Naive thymus-derived CD8-positive, alpha-beta T cell (primary cell): ENCODE measurements at regions not wholly inside any gene's neighbourhood (a gene's known extent, or its start where the extent isn't known, plus 50 kb on each side); places are given as distances from the start of the nearest gene placed in this dataset.

Experiments
- ATAC-seq, 2 donors: fragments of 150-1000 bp; cut with Tn5 transposase in 1 of 2; sonication (Bioruptor Pico), chemical (Tn5 transposase) in 1 of 2; 1 replicate in 1 of 2; 2 replicates in 1 of 2; pipeline ENCODE4 v1.10.0; 2021; ENCODE audit warnings: mild to moderate bottlenecking in 2 of 2, moderate library complexity in 2 of 2
- POLR2A ChIA-PET: fragments of 350-600 bp; sonication (Branson Sonifier 250); formaldehyde crosslinking; loops from one replicate; lab custom pipeline; 2021; ENCODE audit warnings: antibody characterized with exemption; lab: Charles Lee
- DNase-seq, 10 donors: peaks; one replicate each; pipeline versions ENCODE4 v3.0.0 to v3.0.0-alpha.2; 2020 to 2022
- H3K27ac Mint-ChIP-seq, 10 donors: one replicate each; pipeline ENCODE4 v1.8.0; 2020 to 2022; ENCODE audit warnings: mild to moderate bottlenecking in 10 of 10, mixed read lengths in 10 of 10, moderate library complexity in 4 of 10, inconsistent platforms in 1 of 10
- H3K27me3 Mint-ChIP-seq, 5 donors: one replicate each; pipeline ENCODE4 v1.8.0; 2021 to 2022; ENCODE audit warnings: mixed read lengths in 5 of 5
- H3K36me3 Mint-ChIP-seq, 3 donors: one replicate each; pipeline ENCODE4 v1.8.0; 2020 to 2022; ENCODE audit warnings: mixed read lengths in 3 of 3, mild to moderate bottlenecking in 2 of 3, inconsistent platforms in 1 of 3
- H3K4me1 Mint-ChIP-seq, 4 donors: one replicate each; pipeline ENCODE4 v1.8.0; 2021 to 2022; ENCODE audit warnings: mixed read lengths in 4 of 4
- H3K4me3 Mint-ChIP-seq, 10 donors: one replicate each; pipeline ENCODE4 v1.8.0; 2020 to 2022; ENCODE audit warnings: mild to moderate bottlenecking in 10 of 10, mixed read lengths in 10 of 10, moderate library complexity in 6 of 10, inconsistent platforms in 1 of 10
- H3K9me3 Mint-ChIP-seq, 9 donors: one replicate each; pipeline ENCODE4 v1.8.0; 2020 to 2022; ENCODE audit warnings: mixed read lengths in 9 of 9, mild to moderate bottlenecking in 3 of 9, inconsistent platforms in 1 of 9, moderate library complexity in 1 of 9

DNA sequence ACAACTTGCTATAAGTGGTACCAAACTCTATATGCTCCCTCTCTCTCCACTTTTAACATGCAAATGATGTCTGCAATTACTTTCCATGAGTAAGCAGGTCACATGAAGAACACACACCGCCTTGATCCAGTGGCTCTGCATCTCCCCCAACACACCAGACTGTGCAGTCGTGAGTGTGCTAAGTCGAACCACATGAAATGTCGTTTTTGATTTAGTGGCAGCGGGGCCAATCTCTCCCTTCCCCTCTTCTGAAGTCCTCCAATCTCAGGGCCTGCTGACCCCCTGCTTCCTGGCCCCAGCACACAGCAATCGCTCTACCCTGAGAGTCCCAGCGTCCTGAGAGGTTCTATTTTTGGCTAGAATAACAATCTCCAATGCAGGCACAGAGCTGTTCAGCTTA is 312.5 kb downstream of the SHQ1 start:
- POLR2A ChIA-PET = no interaction called here
- Mint-ChIP-seq H3K36me3 (no peaks in the 10 kb centered on the region), H3K4me3 (no peak overlapping the region), H3K9me3 (peaks cover 0 to 2% (median 0%) of the 10 kb centered on the region in 9 donors), H3K4me1 (peaks cover 5 to 15% (median 7%) of the 10 kb centered on the region in 4 donors), H3K27ac (peak overlapping the region in 3 of 10 donors; percentile 7 to 72 (median 61)), H3K27me3 (peaks cover 3 to 17% (median 6%) of the 10 kb centered on the region in 5 donors)
- DNase-seq = no peak
- no peak for ATAC-seq

DNA sequence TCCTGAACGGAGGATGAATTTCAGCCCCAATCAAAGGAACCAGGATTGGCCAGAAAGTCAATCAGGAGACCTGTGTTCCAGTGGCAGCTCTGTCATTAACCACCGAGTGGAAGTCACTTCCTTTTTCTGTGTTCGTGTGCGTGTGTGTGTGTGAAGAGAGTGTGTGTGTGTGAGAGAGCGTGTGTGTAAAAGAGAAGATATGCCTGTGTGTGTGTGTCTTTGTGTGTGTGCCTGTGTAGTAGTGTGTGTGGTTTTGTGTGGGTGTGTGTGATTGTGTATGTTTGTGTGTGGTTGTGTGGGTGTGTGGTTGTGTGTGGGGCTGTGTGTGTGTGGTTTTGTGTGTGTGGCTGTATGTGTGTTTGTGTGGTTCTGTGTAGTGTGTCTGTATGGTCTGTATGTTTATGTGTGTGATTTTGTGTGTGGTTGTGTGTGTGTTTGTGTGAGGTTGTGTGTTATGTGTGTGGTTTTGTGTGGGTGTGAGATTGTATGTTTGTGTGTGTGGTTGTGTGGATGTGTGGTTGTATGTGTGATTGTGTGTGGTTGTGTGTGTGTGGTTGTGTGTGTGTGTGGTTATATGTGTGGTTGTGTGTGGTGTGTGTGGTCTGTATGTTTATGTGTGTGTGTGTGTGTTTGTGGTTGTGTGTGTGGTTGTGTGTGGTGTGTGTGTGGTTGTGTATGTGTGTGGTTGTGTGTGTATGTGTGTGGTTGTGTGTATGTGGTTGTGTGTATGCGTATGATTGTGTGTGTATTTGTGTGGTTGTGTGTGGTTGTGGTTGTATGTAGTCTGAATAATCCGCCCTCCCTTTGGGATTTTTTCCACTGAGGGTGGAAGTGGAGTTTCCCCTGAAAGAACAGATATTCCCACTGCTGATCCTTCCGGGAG is 314.4 kb downstream of the SHQ1 start:
- POLR2A ChIA-PET = no interaction called here
- Mint-ChIP-seq H3K27me3 (peaks cover 3 to 17% (median 5%) of the 10 kb centered on the region in 5 donors), H3K27ac (peak overlapping the region in 1 of 10 donors; percentile 39), H3K4me1 (peaks cover 5 to 12% (median 7%) of the 10 kb centered on the region in 4 donors), H3K9me3 (no peaks in the 10 kb centered on the region), H3K36me3 (no peaks in the 10 kb centered on the region), H3K4me3 (no peak overlapping the region)
- DNase-seq (no peak), ATAC-seq (no peak)

- Mint-ChIP-seq H3K27ac (no peak overlapping the region), H3K4me1 (peaks cover 4 to 7% (median 6%) of the 10 kb centered on the region in 4 donors), H3K36me3 (no peaks in the 10 kb centered on the region), H3K9me3 (no peaks in the 10 kb centered on the region), H3K27me3 (peaks cover 3 to 22% (median 7%) of the 10 kb centered on the region in 5 donors), H3K4me3 (no peak overlapping the region)
- ATAC-seq = no peak
- DNase-seq = no peak
- POLR2A ChIA-PET = interaction anchor here (0.5 kb wide), 1 partner anchor 15 kb away, joined by 3 read pairs; no protein-coding TSS in a partner anchor
Observed at GRCh38 chr3:72530426-72530825, 317.8 kb downstream of the SHQ1 start.

GRCh38 chr3:72529081-72529480 is 319.2 kb downstream of the SHQ1 start:
- peaks cover 3 to 25% (median 7%) of the 10 kb centered on the region in 5 donors for H3K27me3 Mint-ChIP-seq
- H3K27ac Mint-ChIP-seq = no peak overlapping the region
- H3K9me3 Mint-ChIP-seq = no peaks in the 10 kb centered on the region
- POLR2A ChIA-PET = no interaction called here
- peaks cover 4 to 7% (median 6%) of the 10 kb centered on the region in 4 donors for H3K4me1 Mint-ChIP-seq
- H3K4me3 Mint-ChIP-seq = no peak overlapping the region
- no peak for DNase-seq
- no peak for ATAC-seq
- H3K36me3 Mint-ChIP-seq = no peaks in the 10 kb centered on the region

GRCh38 chr3:72523429-72524151 is 324.7 kb downstream of the SHQ1 start:
- H3K27ac Mint-ChIP-seq = peak overlapping the region in 1 of 10 donors; percentile 33
- H3K4me1 Mint-ChIP-seq = peaks cover 8 to 23% (median 12%) of the 10 kb centered on the region in 4 donors
- H3K9me3 Mint-ChIP-seq = no peaks in the 10 kb centered on the region
- DNase-seq = peak in 2 of 10 donors; percentile 2 to 14
- POLR2A ChIA-PET = no interaction called here
- H3K4me3 Mint-ChIP-seq = peak overlapping the region in 5 of 10 donors; percentile 28 to 64 (median 49)
- H3K36me3 Mint-ChIP-seq = no peaks in the 10 kb centered on the region
- H3K27me3 Mint-ChIP-seq = peaks cover 0 to 8% (median 3%) of the 10 kb centered on the region in 5 donors
- peak; percentile 57 to 65 for ATAC-seq

DNA sequence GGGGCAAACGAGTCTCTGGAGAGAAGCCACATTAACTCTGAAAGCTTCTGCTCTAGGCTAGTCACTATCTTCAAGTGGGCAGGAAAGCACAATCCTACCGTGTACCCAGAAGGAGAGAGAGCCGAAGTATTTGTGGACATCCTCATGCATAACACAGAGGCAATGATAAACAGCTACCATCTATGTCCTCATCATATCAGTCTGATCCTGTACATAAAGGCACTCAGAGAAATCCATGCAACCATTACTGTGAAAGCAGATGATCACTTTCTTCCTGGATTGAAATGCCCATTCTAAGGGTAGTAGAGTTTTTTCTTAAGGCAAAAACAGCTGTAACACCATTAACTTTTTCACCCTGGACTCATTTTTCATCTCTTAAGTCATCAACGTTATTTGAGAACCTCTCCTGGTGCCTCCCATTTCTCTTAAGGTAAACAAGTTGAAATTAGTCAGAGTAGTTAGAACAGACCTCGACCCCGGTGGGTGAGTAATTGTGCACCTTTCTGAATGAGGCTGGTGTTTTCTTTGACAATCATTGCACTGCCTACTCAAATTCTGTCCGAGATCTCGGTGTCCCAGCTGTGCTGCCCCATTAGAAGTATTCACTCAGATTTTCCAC is 327.4 kb downstream of the SHQ1 start:
- peaks cover 0 to 7% (median 3%) of the 10 kb centered on the region in 5 donors for H3K27me3 Mint-ChIP-seq
- H3K4me3 Mint-ChIP-seq = no peak overlapping the region
- no peaks in the 10 kb centered on the region for H3K9me3 Mint-ChIP-seq
- POLR2A ChIA-PET = no interaction called here
- no peak overlapping the region for H3K27ac Mint-ChIP-seq
- peaks cover 8 to 23% (median 12%) of the 10 kb centered on the region in 4 donors for H3K4me1 Mint-ChIP-seq
- H3K36me3 Mint-ChIP-seq = no peaks in the 10 kb centered on the region
- ATAC-seq (no peak), DNase-seq (no peak)

DNA sequence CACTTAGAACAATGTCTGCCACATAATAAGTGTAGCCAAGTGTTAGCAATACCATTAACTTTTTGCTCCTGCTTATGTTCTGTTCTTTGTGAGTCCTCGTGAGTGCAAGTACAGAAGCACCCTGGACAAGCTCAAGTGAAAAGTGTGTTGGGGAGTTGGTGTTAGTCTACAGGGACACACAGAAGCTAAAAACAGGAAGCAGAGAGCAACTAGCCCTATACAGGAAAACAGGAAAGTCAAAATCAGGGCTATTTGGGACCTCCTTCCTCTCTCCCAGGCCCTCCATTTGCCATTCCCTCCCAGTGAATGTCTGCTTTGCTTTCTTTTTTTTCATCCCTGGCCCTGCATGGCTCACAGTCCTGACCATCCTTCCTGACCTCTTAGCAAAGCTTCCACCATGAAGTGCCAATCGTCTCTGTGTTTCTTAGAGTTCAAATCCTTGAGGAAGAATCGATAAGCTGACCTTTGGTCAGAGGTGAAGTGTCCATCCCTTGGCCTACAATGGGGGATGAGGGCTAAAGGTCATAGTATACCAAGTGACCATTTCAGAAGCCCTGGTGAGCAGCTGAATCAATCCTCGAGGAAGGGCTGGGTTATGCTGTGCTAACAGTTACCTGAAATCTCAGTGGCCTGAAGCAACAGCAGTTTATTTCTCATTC is 328.2 kb downstream of the SHQ1 start:
- Mint-ChIP-seq H3K27ac (no peak overlapping the region), H3K4me3 (no peak overlapping the region), H3K4me1 (peaks cover 8 to 23% (median 12%) of the 10 kb centered on the region in 4 donors), H3K36me3 (no peaks in the 10 kb centered on the region), H3K27me3 (peaks cover 0 to 2% (median 0%) of the 10 kb centered on the region in 5 donors), H3K9me3 (no peaks in the 10 kb centered on the region)
- DNase-seq (no peak), ATAC-seq (no peak)
- POLR2A ChIA-PET = interaction anchor here (0.6 kb wide), 1 partner anchor 273 kb away, joined by 3 read pairs; no protein-coding TSS in a partner anchor

- DNase-seq (no peak), ATAC-seq (no peak)
- Mint-ChIP-seq H3K36me3 (no peaks in the 10 kb centered on the region), H3K4me1 (peaks cover under 1 to 11% (median 1%) of the 10 kb centered on the region in 4 donors), H3K4me3 (no peak overlapping the region), H3K27ac (no peak overlapping the region), H3K9me3 (no peaks in the 10 kb centered on the region), H3K27me3 (no peaks in the 10 kb centered on the region)
- POLR2A ChIA-PET = no interaction called here
Observed at GRCh38 chr3:72517921-72518424, 330.3 kb downstream of the SHQ1 start.

DNA sequence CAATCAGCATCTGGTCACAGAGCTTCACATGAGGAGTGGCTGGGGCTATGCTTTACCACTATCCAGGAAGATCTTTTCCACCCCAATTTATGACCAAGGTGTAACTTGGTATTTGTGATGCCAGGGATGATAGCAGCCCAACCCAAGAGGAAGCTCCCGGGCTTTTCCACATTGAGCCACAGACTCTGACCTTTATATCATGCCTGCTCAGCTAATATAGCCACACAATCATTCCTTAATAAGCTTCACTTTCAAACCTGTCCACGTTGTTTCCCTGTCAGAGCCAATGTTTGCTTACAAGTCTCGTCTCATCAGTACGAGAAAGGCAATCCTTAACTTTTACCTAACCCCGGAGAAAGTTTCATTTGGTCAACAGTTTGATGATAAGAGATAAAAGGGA is 330.9 kb downstream of the SHQ1 start:
- no peak overlapping the region for H3K27ac Mint-ChIP-seq
- no peak overlapping the region for H3K4me3 Mint-ChIP-seq
- peaks cover 0 to 5% (median 0%) of the 10 kb centered on the region in 4 donors for H3K4me1 Mint-ChIP-seq
- H3K9me3 Mint-ChIP-seq = no peaks in the 10 kb centered on the region
- DNase-seq = no peak
- no peaks in the 10 kb centered on the region for H3K27me3 Mint-ChIP-seq
- POLR2A ChIA-PET = no interaction called here
- ATAC-seq = no peak
- H3K36me3 Mint-ChIP-seq = no peaks in the 10 kb centered on the region

DNA sequence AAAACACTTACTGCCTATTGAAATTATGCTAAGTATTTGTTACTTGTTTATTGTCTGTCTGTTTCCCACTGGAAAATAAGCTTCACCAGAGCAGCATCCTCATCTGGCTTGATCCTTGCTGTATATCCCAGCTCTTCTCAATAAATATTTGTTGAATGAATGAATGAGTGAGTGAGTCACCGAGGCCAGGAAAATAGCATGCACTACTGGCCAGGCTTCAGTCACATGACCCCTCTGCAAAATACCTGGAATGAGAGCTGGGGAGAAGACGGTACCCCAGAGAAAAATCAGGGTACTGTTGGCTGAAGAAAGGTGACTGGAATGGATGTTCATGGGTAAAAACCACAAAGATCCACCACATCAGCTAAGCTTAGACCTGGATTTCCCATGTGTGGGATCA is 331.9 kb downstream of the SHQ1 start:
- Mint-ChIP-seq H3K36me3 (no peaks in the 10 kb centered on the region), H3K27me3 (no peaks in the 10 kb centered on the region), H3K9me3 (no peaks in the 10 kb centered on the region), H3K27ac (peak overlapping the region in 1 of 10 donors; percentile 37), H3K4me3 (no peak overlapping the region), H3K4me1 (peaks cover 0 to 5% (median 0%) of the 10 kb centered on the region in 4 donors)
- ATAC-seq (no peak), DNase-seq (no peak)
- POLR2A ChIA-PET = no interaction called here

DNA sequence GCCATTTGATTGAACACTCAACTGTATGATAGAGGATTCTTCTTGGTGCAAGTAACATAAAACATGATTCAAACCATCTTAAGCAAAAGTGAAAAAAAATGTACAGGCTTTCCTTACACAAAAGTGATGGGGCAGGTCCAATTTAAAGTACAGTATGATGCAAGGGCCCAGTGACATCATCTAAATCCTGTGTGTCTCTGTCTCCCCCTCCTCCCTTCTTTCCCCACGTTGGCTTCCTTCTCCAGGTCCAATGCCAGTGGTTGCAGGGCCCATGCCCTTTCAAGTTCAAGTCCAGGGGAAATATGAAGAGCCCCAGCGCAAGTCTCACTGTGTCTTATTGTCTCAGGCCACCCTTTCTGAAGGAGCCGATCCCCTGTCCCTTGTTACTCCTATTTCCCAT is 332.3 kb downstream of the SHQ1 start:
- ATAC-seq = no peak
- H3K27me3 Mint-ChIP-seq = no peaks in the 10 kb centered on the region

GRCh38 chr3:72515281-72515680 is 333.0 kb downstream of the SHQ1 start:
- ATAC-seq = no peak
- no peaks in the 10 kb centered on the region for H3K27me3 Mint-ChIP-seq
- H3K4me1 Mint-ChIP-seq = peaks cover 0 to 5% (median 0%) of the 10 kb centered on the region in 4 donors
- POLR2A ChIA-PET = interaction anchor here (0.7 kb wide), 1 partner anchor 15 kb away, joined by 3 read pairs; no protein-coding TSS in a partner anchor
- H3K9me3 Mint-ChIP-seq = no peaks in the 10 kb centered on the region
- H3K36me3 Mint-ChIP-seq = no peaks in the 10 kb centered on the region
- peak overlapping the region in 1 of 10 donors; percentile 23 for H3K27ac Mint-ChIP-seq
- DNase-seq = no peak
- no peak overlapping the region for H3K4me3 Mint-ChIP-seq

More for the DNA sequence above, 332.3 kb downstream of the SHQ1 start:
- Mint-ChIP-seq H3K4me3 (no peak overlapping the region), H3K27ac (peak overlapping the region in 1 of 10 donors; percentile 37), H3K9me3 (no peaks in the 10 kb centered on the region), H3K4me1 (peaks cover 0 to 5% (median 0%) of the 10 kb centered on the region in 4 donors), H3K36me3 (no peaks in the 10 kb centered on the region)
- DNase-seq = no peak
- POLR2A ChIA-PET = no interaction called here
